Transverse colon (tissue), 4 donors: ENCODE measurements at regions not wholly inside any gene's neighbourhood (a gene's known extent, or its start where the extent isn't known, plus 50 kb on each side); places are given as distances from the start of the nearest gene placed in this dataset.
"Not testable (repeated sequence)": the region's sequence is repeated elsewhere in the genome, so short reads cannot be mapped to it uniquely, and the experiment has no call there.

Experiments used
- DNase-seq: peaks from one replicate; pipeline ENCODE4 v3.0.0-alpha.2; 2019
- H3K27ac ChIP-seq, 4 donors: fragments of 200-600 bp; sonication (generic); 2 replicates each; pipeline ENCODE4 v1.5.1; 2016 to 2018; ENCODE audit warnings: inconsistent platforms in 4 of 4
- H3K27me3 ChIP-seq: fragments of 200-600 bp; sonication (generic); 2 replicates; pipeline ENCODE4 v1.5.1; 2017; ENCODE audit warnings: inconsistent platforms
- H3K36me3 ChIP-seq, 4 donors: fragments of 200-600 bp; sonication (generic); 2 replicates each; pipeline ENCODE4 v1.5.1; 2017 to 2019; ENCODE audit warnings: inconsistent platforms in 4 of 4
- H3K4me1 ChIP-seq, 4 donors: fragments of 200-600 bp; sonication (generic); 2 replicates each; pipeline ENCODE4 v1.5.1; 2017 to 2020; ENCODE audit warnings: inconsistent platforms in 4 of 4
- H3K4me3 ChIP-seq, 4 donors: fragments of 200-600 bp; sonication (generic); 1 replicate in 1 of 4; 2 replicates in 3 of 4; pipeline versions ENCODE4 v1.5.1 to v1.6.1; 2017 to 2019; ENCODE audit warnings: inconsistent platforms in 4 of 4
- H3K9me3 ChIP-seq, 2 donors: fragments of 200-600 bp; sonication (generic); 2 replicates each; pipeline ENCODE4 v1.5.1; 2017 to 2019; ENCODE audit warnings: inconsistent platforms in 2 of 2
- CTCF ChIP-seq, 5 experiments: fragments of 200-600 bp in 3 of 5; fragments of 450-650 bp in 2 of 5; sonication (generic) in 3 of 5; IDR thresholded peaks; 1 replicate in 2 of 5; 2 replicates in 3 of 5; pipeline ENCODE4 v1.5.1; 2016 to 2017; ENCODE audit warnings: antibody characterized with exemption in 5 of 5, inconsistent platforms in 3 of 5, mild to moderate bottlenecking in 2 of 5, moderate library complexity in 1 of 5
- EP300 ChIP-seq: sonication (generic); formaldehyde crosslinking; IDR thresholded peaks from one replicate; pipeline ENCODE4 v1.6.1; 2017; ENCODE audit warnings: antibody characterized with exemption, low read depth
- POLR2A ChIP-seq: fragments of 450-650 bp; IDR thresholded peaks from one replicate; pipeline ENCODE4 v1.6.1; 2016; ENCODE audit warnings: antibody characterized with exemption, mild to moderate bottlenecking, moderate library complexity
- POLR2AphosphoS5 ChIP-seq, 3 donors: sonication (generic); formaldehyde crosslinking; IDR thresholded peaks; one replicate each; pipeline ENCODE4 v1.6.1; 2016; ENCODE audit warnings: antibody characterized with exemption in 3 of 3
- WGBS, 2 donors: methylation state at CpG; one replicate each; pipeline ENCODE4 v1.1.5; 2018; ENCODE audit warnings: low coverage in 1 of 2; 5-methylcytosine and 5-hydroxymethylcytosine counted together
- in situ Hi-C, 4 donors: fragments of 200-750 bp; cut with MboI; loops; one replicate each; pipeline versions ENCODE4 v1.15.0 to v1.15.1; 2017; ENCODE audit warnings: low sequenced_read_pairs in 3 of 4, low pct_ligation_motif_present in 1 of 4, low pct_unique_long_range_greater_than_20kb in 1 of 4
- intact Hi-C: fragments of 100-400 bp; cut with DNase I; formaldehyde crosslinking; loops from one replicate; pipeline ENCODE4 v1.15.1; 2023; ENCODE audit warnings: low total_unique reads

DNA sequence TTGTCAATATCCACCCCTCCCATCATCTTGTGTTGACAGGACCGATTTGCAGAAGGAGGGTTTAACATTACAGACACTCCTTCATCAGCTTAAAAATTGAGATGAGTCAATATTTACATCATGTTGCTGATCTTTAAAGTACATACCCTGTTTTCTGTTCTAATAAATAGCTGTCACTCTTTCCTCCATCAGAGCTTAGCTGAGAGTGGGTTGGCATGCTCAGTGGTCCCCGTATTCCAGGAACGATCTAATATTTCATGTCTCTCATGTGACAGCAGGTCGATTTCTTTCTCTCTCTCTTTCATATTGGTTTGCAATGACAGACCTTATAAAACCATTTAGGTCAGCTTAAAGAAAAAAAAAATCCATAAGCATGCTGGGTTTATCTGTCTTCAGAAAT, 950.6 kb downstream of the GALC start:
- H3K4me1 ChIP-seq: no peaks in the 10 kb centered on the region
- no peak overlapping the region for H3K27ac ChIP-seq
- TF ChIP-seq POLR2A: no peak
- no peak for TF ChIP-seq CTCF (IDR thresholded peaks at IDR 0.05)
- TF ChIP-seq EP300: no peak
- no peak for TF ChIP-seq POLR2AphosphoS5 (IDR thresholded peaks at IDR 0.05)
- in situ Hi-C loops: no loop called here
- intact Hi-C loops: loop anchor here (10.0 kb wide), 1 partner anchor 1082 kb away; no protein-coding TSS in a partner anchor
- H3K36me3 ChIP-seq: no peaks in the 10 kb centered on the region
- no peaks in the 10 kb centered on the region for H3K27me3 ChIP-seq
- DNase-seq: no peak
- 67 to 74% methylated on average over 4 of the region's 4 CpGs for whole genome bisulfite sequencing, 2 donors
- H3K4me3 ChIP-seq: no peak overlapping the region
- H3K9me3 ChIP-seq: no peaks in the 10 kb centered on the region

DNA sequence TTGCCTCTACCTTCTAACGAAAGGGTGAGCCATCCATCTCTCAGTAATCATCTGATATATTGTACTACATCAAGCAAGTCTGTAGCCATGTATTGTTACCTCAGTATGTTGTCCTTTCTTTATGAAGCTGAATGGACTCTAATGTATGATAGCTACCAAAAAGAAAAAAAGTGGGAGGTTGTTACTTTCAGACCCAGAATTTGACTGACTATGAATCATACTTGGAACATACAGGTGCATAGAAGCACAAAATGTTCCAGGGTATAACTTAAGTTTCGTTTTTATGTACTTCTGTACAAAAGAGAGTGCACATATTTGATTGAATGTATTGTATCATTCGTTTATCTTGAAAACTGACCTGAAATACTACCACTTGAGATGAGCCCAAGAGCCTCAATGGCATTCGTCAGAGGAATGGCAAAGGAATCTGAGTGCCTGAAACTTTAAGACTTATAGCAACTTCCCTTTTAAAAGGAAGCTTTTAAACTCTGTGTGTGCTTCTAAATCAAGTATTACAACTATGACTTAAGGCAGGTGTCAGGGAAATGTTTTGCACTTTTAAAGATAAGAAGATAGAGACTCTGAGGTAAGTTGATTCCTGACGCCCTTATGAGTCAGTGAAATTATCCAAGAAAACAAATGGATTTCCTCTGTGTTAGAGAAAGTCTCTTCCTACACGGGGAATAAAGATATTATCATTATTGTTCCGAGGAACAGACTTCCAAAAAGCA, 951.5 kb downstream of the GALC start:
- 27 to 35% methylated on average over 6 to 7 of the region's 7 CpGs for WGBS, 2 donors
- H3K27ac ChIP-seq: no peak overlapping the region
- no peaks in the 10 kb centered on the region for H3K27me3 ChIP-seq
- H3K4me3 ChIP-seq: no peak overlapping the region
- no peaks in the 10 kb centered on the region for H3K4me1 ChIP-seq
- no peaks in the 10 kb centered on the region for H3K36me3 ChIP-seq
- intact Hi-C loops: loop anchor here (10.0 kb wide), 1 partner anchor 1083 kb away; no protein-coding TSS in a partner anchor
- in situ Hi-C loops: no loop called here
- TF ChIP-seq POLR2A: no peak
- no peak for TF ChIP-seq POLR2AphosphoS5 (IDR thresholded peaks at IDR 0.05)
- TF ChIP-seq CTCF (IDR thresholded peaks at IDR 0.05): no peak
- TF ChIP-seq EP300: no peak
- no peak for DNase-seq
- no peaks in the 10 kb centered on the region for H3K9me3 ChIP-seq

DNA sequence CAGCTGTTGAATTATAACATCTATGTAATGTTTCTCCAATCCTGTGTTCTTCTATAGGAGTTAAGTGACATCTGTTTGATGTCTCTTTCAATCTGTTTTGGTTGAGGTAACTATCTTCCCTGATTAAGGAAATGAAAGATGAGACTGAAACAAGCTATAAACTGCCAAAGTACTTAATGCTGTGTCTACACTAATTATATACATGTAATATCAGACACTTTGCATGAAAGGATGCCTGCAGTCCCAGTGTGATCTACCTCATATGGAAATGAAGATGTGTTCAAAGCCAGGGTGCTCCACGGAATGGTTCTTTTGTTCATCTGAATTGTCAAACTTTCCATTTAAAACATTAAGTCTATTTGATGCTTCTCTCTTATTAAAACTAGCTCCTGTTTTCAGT, 958.3 kb downstream of the GALC start:
- 69% methylated on average over 1 of the region's 1 CpG; no CpG with 5 or more reads in 1 of the 2 donors for WGBS, 2 donors
- no peaks in the 10 kb centered on the region for H3K36me3 ChIP-seq
- H3K4me3 ChIP-seq: no peak overlapping the region
- no peaks in the 10 kb centered on the region for H3K27me3 ChIP-seq
- TF ChIP-seq POLR2AphosphoS5 (IDR thresholded peaks at IDR 0.05) (no peak), POLR2A (no peak), EP300 (no peak), CTCF (IDR thresholded peaks at IDR 0.05) (no peak)
- in situ Hi-C loops: no loop called here
- H3K9me3 ChIP-seq: no peaks in the 10 kb centered on the region
- no peak for DNase-seq
- H3K4me1 ChIP-seq: no peaks in the 10 kb centered on the region
- H3K27ac ChIP-seq: no peak overlapping the region
- intact Hi-C loops: no loop called here

GRCh38 chr14:87030197-87030596, 962.8 kb downstream of the GALC start:
- Histone ChIP-seq H3K4me3 (no peak overlapping the region), H3K9me3 (no peaks in the 10 kb centered on the region), H3K4me1 (no peaks in the 10 kb centered on the region), H3K36me3 (no peaks in the 10 kb centered on the region), H3K27ac (no peak overlapping the region), H3K27me3 (no peaks in the 10 kb centered on the region)
- TF ChIP-seq POLR2AphosphoS5 (IDR thresholded peaks at IDR 0.05) (no peak), EP300 (no peak), CTCF (IDR thresholded peaks at IDR 0.05) (no peak), POLR2A (no peak)
- DNase-seq: no peak
- WGBS, 2 donors: 41 to 88% methylated on average over 1 of the region's 1 CpG
- in situ Hi-C loops: no loop called here
- intact Hi-C loops: no loop called here

GRCh38 chr14:87020106-87020505, 972.9 kb downstream of the GALC start:
- H3K27me3 ChIP-seq, H3K4me1 ChIP-seq, H3K9me3 ChIP-seq, intact Hi-C loops, in situ Hi-C loops, H3K36me3 ChIP-seq, DNase-seq, H3K4me3 ChIP-seq, H3K27ac ChIP-seq: not testable (repeated sequence)
- 61% methylated on average over 4 of the region's 4 CpGs; no CpG with 5 or more reads in 1 of the 2 donors for WGBS, 2 donors
